ENCODE measurements at regions not wholly inside any gene's neighbourhood (a gene's known extent, or its start where the extent isn't known, plus 50 kb on each side); places are given as distances from the start of the nearest gene placed in this dataset.

DNA sequence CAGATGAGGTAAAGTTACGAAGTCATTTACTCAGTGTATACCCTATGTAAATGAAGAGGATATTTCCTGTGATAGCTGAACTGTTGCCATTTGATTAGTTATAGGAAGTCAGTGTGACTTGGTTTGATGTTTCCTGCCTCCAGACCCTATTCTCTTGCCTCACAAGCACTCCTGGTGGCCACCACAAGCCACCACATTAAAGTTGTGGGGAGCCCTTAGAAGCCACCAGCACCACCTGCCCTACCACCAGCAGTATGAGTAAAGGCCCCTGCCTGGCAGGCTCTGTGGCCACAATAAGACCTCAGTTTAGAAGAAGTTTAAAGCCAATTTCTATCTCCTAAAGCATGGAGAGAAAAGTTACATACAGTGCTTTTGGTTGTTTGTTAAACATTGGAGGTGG lies 189.7 kb downstream of the DDX3Y start (continued):
- TF ChIP-seq EGR1 (IDR thresholded peaks at IDR 0.05; ENCODE audit: borderline replicate concordance, low read depth, low read length): no peak
